H9 (cell line): ENCODE measurements at regions not wholly inside any gene's neighbourhood (a gene's known extent, or its start where the extent isn't known, plus 50 kb on each side); places are given as distances from the start of the nearest gene placed in this dataset.

Source experiments
- DNase-seq: peaks from one replicate; pipeline ENCODE4 v3.0.0-alpha.2; 2017
- H2AFZ ChIP-seq: one replicate; pipeline ENCODE4 v1.6.1; 2013; ENCODE audit warnings: mild to moderate bottlenecking, low read length, control low read depth, moderate library complexity
- H2AK5ac ChIP-seq: 2 replicates; pipeline ENCODE4 v1.6.1; 2013; ENCODE audit warnings: low read length, control low read depth, mixed read lengths; ENCODE audit not compliant: insufficient read length
- H2BK120ac ChIP-seq: one replicate; pipeline ENCODE4 v1.6.1; 2013; ENCODE audit warnings: low read depth, mild to moderate bottlenecking, low read length, control low read depth, inconsistent platforms; ENCODE audit not compliant: poor library complexity, severe bottlenecking
- H2BK12ac ChIP-seq: 2 replicates; pipeline ENCODE4 v1.6.1; 2013; ENCODE audit warnings: low read length, control low read depth, mixed read lengths, low read depth; ENCODE audit not compliant: insufficient read length
- H2BK15ac ChIP-seq: 2 replicates; pipeline ENCODE4 v1.6.1; 2013; ENCODE audit warnings: low read depth, low read length, control low read depth
- H2BK20ac ChIP-seq: one replicate; pipeline ENCODE4 v1.6.1; 2013; ENCODE audit warnings: low read depth, mild to moderate bottlenecking, low read length, control low read depth, inconsistent platforms; ENCODE audit not compliant: poor library complexity, severe bottlenecking
- H2BK5ac ChIP-seq: 2 replicates; pipeline ENCODE4 v1.6.1; 2013; ENCODE audit warnings: low read length, control low read depth, mixed read lengths; ENCODE audit not compliant: insufficient read length
- H3K14ac ChIP-seq: 2 replicates; pipeline ENCODE4 v1.6.1; 2013; ENCODE audit warnings: low read length, control low read depth; ENCODE audit not compliant: insufficient read depth
- H3K18ac ChIP-seq: 2 replicates; pipeline ENCODE4 v1.6.1; 2013; ENCODE audit warnings: low read depth, mild to moderate bottlenecking, mixed read lengths, low read length, control low read depth; ENCODE audit not compliant: insufficient read length
- H3K23ac ChIP-seq: 2 replicates; pipeline ENCODE4 v1.6.1; 2013; ENCODE audit warnings: low read length, control low read depth, mixed read lengths, low read depth; ENCODE audit not compliant: insufficient read length
- H3K23me2 ChIP-seq: 2 replicates; pipeline ENCODE4 v1.6.1; 2013; ENCODE audit warnings: low read depth, mild to moderate bottlenecking, mixed read lengths, low read length, control low read depth; ENCODE audit not compliant: insufficient read length, poor library complexity, severe bottlenecking
- H3K27ac ChIP-seq: 2 replicates; pipeline ENCODE4 v1.5.1; 2013; ENCODE audit warnings: low read length, control low read depth, mixed read lengths, low read depth; ENCODE audit not compliant: insufficient read length
- H3K27me3 ChIP-seq: 2 replicates; pipeline ENCODE4 v1.6.1; 2013; ENCODE audit warnings: low read length, control low read depth, inconsistent platforms; ENCODE audit not compliant: insufficient read depth
- H3K4ac ChIP-seq: 2 replicates; pipeline ENCODE4 v1.6.1; 2013; ENCODE audit warnings: low read depth, mild to moderate bottlenecking, control low read depth, inconsistent platforms, low read length, moderate library complexity
- H3K4me1 ChIP-seq: 2 replicates; pipeline ENCODE4 v1.6.1; 2013; ENCODE audit warnings: low read length, control low read depth, inconsistent platforms; ENCODE audit not compliant: insufficient read depth
- H3K4me2 ChIP-seq: 2 replicates; pipeline ENCODE4 v1.6.1; 2013; ENCODE audit warnings: low read length, control low read depth, mixed read lengths; ENCODE audit not compliant: insufficient read length, insufficient read depth
- H3K56ac ChIP-seq: 2 replicates; pipeline ENCODE4 v1.6.1; 2013; ENCODE audit warnings: low read depth, mild to moderate bottlenecking, mixed read lengths, low read length, control low read depth; ENCODE audit not compliant: insufficient read length
- H3K79me1 ChIP-seq: 2 replicates; pipeline ENCODE4 v1.6.1; 2013; ENCODE audit warnings: low read depth, mild to moderate bottlenecking, moderate library complexity, low read length, control low read depth, inconsistent platforms; ENCODE audit not compliant: insufficient read depth, poor library complexity, severe bottlenecking
- H3K79me2 ChIP-seq: 2 replicates; pipeline ENCODE4 v1.6.1; 2013; ENCODE audit warnings: low read length, control low read depth, inconsistent platforms; ENCODE audit not compliant: insufficient read depth
- H3K9ac ChIP-seq: 2 replicates; pipeline ENCODE4 v1.6.1; 2013; ENCODE audit warnings: low read length, control low read depth, mixed read lengths; ENCODE audit not compliant: insufficient read length; ENCODE audit errors: extremely low read depth
- H3K9me3 ChIP-seq: one replicate; pipeline ENCODE4 v1.6.1; 2013; ENCODE audit warnings: low read depth, low read length, inconsistent platforms; ENCODE audit not compliant: control insufficient read depth
- H3T11ph ChIP-seq: one replicate; pipeline ENCODE4 v1.6.1; 2013; ENCODE audit warnings: mild to moderate bottlenecking, low read length, control low read depth, inconsistent platforms
- H4K20me1 ChIP-seq: one replicate; pipeline ENCODE4 v1.6.1; 2013; ENCODE audit not compliant: control insufficient read depth, insufficient read length, insufficient read depth
- H4K5ac ChIP-seq: 2 replicates; pipeline ENCODE4 v1.6.1; 2013; ENCODE audit warnings: low read depth, mild to moderate bottlenecking, mixed read lengths, low read length, control low read depth; ENCODE audit not compliant: insufficient read length
- H4K8ac ChIP-seq: replicated peaks from 2 replicates; pipeline ENCODE4 v1.6.1; 2013; ENCODE audit warnings: low read length, control low read depth, mixed read lengths, low read depth; ENCODE audit not compliant: insufficient read length
- H4K91ac ChIP-seq: 2 replicates; pipeline ENCODE4 v1.6.1; 2013; ENCODE audit warnings: low read depth, mild to moderate bottlenecking, moderate library complexity, mixed read lengths, low read length, control low read depth; ENCODE audit not compliant: insufficient read length
- H3K27ac Mint-ChIP-seq, 3 experiments: 2 replicates in 2 of 3; 3 replicates in 1 of 3; pipeline ENCODE4 v1.8.0; 2020 to 2021; ENCODE audit warnings: mixed read lengths in 3 of 3, mild to moderate bottlenecking in 1 of 3, moderate library complexity in 1 of 3
- H3K27me3 Mint-ChIP-seq: 2 replicates; pipeline ENCODE4 v1.8.0; 2021; ENCODE audit warnings: low read depth, mild to moderate bottlenecking, moderate library complexity, mixed read lengths
- H3K36me3 Mint-ChIP-seq, 3 experiments: 2 replicates in 2 of 3; 3 replicates in 1 of 3; pipeline ENCODE4 v1.8.0; 2020 to 2021; ENCODE audit warnings: low read depth in 3 of 3, mixed read lengths in 3 of 3; ENCODE audit not compliant: insufficient read depth in 1 of 3
- H3K4me1 Mint-ChIP-seq, 2 experiments: 2 replicates each; pipeline ENCODE4 v1.8.0; 2020; ENCODE audit warnings: mixed read lengths in 2 of 2
- H3K4me3 Mint-ChIP-seq, 2 experiments: 2 replicates in 1 of 2; 3 replicates in 1 of 2; pipeline ENCODE4 v1.8.0; 2020 to 2021; ENCODE audit warnings: mild to moderate bottlenecking in 2 of 2, mixed read lengths in 2 of 2, moderate library complexity in 1 of 2
- H3K9me3 Mint-ChIP-seq, 2 experiments: 2 replicates in 1 of 2; 3 replicates in 1 of 2; pipeline ENCODE4 v1.8.0; 2020; ENCODE audit warnings: mild to moderate bottlenecking in 2 of 2, mixed read lengths in 2 of 2, moderate library complexity in 1 of 2
- CTCF ChIP-seq: fragments of 200-600 bp; sonication (generic); conservative IDR thresholded peaks from 3 replicates; pipeline ENCODE4 v1.8.0; 2021; ENCODE audit warnings: antibody characterized with exemption, mild to moderate bottlenecking
- WGBS: extraction: QIAGEN DNeasy Blood & Tissue Kit; methylation state at CpG from one replicate; pipeline ENCODE4 v1.1.7; 2013; ENCODE audit warnings: missing lambda C conversion rate, low lambda C conversion rate, mixed read lengths; ENCODE audit not compliant: insufficient read length; ENCODE audit errors: extremely low coverage; 5-methylcytosine and 5-hydroxymethylcytosine counted together

DNA sequence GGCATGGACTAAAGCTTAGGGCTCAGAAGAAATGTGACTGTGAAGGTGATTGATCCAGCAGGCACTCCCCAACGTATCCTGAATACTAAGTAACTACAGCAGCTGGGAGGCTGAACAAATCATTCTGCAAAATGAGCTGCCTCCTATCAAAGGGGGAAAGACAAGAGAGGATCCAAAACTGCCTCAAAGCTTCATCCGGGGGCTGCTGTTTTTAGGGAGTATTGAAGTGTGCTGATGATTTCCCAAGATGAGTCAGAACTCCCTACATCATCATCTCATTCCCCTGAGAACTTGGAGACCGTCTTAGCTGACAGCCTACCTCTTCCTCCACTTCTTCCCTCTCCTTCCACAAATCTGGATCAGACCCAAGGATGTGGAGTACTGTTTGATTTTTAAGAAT lies 108.4 kb upstream of the GRAMD1B start:
- WGBS, result no CpG with 5 or more reads among the region's 3 CpGs
- H3K9me3 Mint-ChIP-seq, result no peaks in the 10 kb centered on the region
- H3K18ac ChIP-seq, result no peak overlapping the region
- no peaks in the 10 kb centered on the region for H3K79me2 ChIP-seq
- H3K23ac ChIP-seq, result no peak overlapping the region
- no peak overlapping the region for H2BK20ac ChIP-seq
- no peaks in the 10 kb centered on the region for H3K9me3 ChIP-seq
- no peak overlapping the region for H3K56ac ChIP-seq
- no peak overlapping the region for H4K5ac ChIP-seq
- no peak overlapping the region for H3K27ac Mint-ChIP-seq
- H3K4me2 ChIP-seq, result no peak overlapping the region
- H3K9ac ChIP-seq, result no peak overlapping the region
- no peak overlapping the region for H4K8ac ChIP-seq
- no peaks in the 10 kb centered on the region for H3K23me2 ChIP-seq
- no peak overlapping the region for H2BK12ac ChIP-seq
- H3T11ph ChIP-seq, result no peak overlapping the region
- H4K91ac ChIP-seq, result no peak overlapping the region
- H4K20me1 ChIP-seq, result no peaks in the 10 kb centered on the region
- H3K27ac ChIP-seq, result no peak overlapping the region
- H3K36me3 Mint-ChIP-seq, result no peaks in the 10 kb centered on the region
- H2AFZ ChIP-seq, result no peak overlapping the region
- H3K4me1 Mint-ChIP-seq, result peaks cover 0 to 3% of the 10 kb centered on the region in 2 experiments; a peak in 1 of 4 replicates
- H2AK5ac ChIP-seq, result no peak overlapping the region
- TF ChIP-seq CTCF, result no peak
- no peaks in the 10 kb centered on the region for H3K79me1 ChIP-seq
- H3K4me3 Mint-ChIP-seq, result no peak overlapping the region
- no peak overlapping the region for H2BK120ac ChIP-seq
- peaks cover 1% of the 10 kb centered on the region for H3K27me3 Mint-ChIP-seq
- no peak overlapping the region for H3K14ac ChIP-seq
- no peak for DNase-seq
- H3K4me1 ChIP-seq, result no peaks in the 10 kb centered on the region
- no peak overlapping the region for H2BK5ac ChIP-seq
- H2BK15ac ChIP-seq, result no peak overlapping the region
- H3K27me3 ChIP-seq, result no peaks in the 10 kb centered on the region
- no peak overlapping the region for H3K4ac ChIP-seq
